ENCODE measurements at regions not wholly inside any gene's neighbourhood (a gene's known extent, or its start where the extent isn't known, plus 50 kb on each side); places are given as distances from the start of the nearest gene placed in this dataset.

- intact Hi-C loops (cut with micrococcal nuclease), result no loop called here
- Histone ChIP-seq H3K4me3 (replicated peaks in 1 of 3; ENCODE audit: low read depth in 2 of 3, low read length in 3 of 3) (no peak overlapping the region), H3K4me2 (replicated peaks; ENCODE audit: extremely low read depth, low read length, poor library complexity, severe bottlenecking) (no peak overlapping the region), H3K79me2 (ENCODE audit: insufficient read depth, low read length) (no peaks in the 10 kb centered on the region), H4K20me1 (ENCODE audit: insufficient read depth, low read length) (no peaks in the 10 kb centered on the region), H2AFZ (ENCODE audit: insufficient read depth, low read depth, low read length, poor library complexity, severe bottlenecking) (no peak overlapping the region), H3K9ac (ENCODE audit: insufficient read depth, low read length, poor library complexity, severe bottlenecking) (no peak overlapping the region), H3K4me1 (ENCODE audit: control insufficient read depth in 1 of 2, insufficient read depth in 2 of 2, low read length in 2 of 2) (no peaks in the 10 kb centered on the region), H3K36me3 (replicated peaks in 1 of 2; ENCODE audit: control insufficient read depth in 1 of 2, insufficient read depth in 2 of 2, low read length in 2 of 2) (no peaks in the 10 kb centered on the region), H3K27ac (ENCODE audit: low read depth in 1 of 2, low read length in 2 of 2) (no peak overlapping the region), H3K9me3 (replicated peaks in 1 of 2; ENCODE audit: control insufficient read depth in 1 of 2, insufficient read depth in 1 of 2, low read length in 2 of 2) (no peaks in the 10 kb centered on the region), H3K27me3 (ENCODE audit: control insufficient read depth in 2 of 2, insufficient read depth in 2 of 2, low read length in 2 of 2) (no peaks in the 10 kb centered on the region)
- TF ChIP-seq CTCF (IDR thresholded peaks at IDR 0.05), result no peak
- WGBS (ENCODE audit: insufficient coverage), result 78% methylated on average over 1 of the region's 2 CpGs
- DNase-seq, result no peak
- no peaks in the 10 kb centered on the region for H3K9me3 Mint-ChIP-seq
- no peaks in the 10 kb centered on the region for H3K4me1 Mint-ChIP-seq
- no peak overlapping the region for H3K27ac Mint-ChIP-seq
- H3K36me3 Mint-ChIP-seq, result no peaks in the 10 kb centered on the region
- H3K27me3 Mint-ChIP-seq (ENCODE audit: low read depth in 3 of 3), result peaks cover 0 to 4% (median 2%) of the 10 kb centered on the region in 3 donors
- no peak overlapping the region for H3K4me3 Mint-ChIP-seq
These were observed 479.2 kb upstream of the USP24 start for GRCh38 chr1:55694310-55694801.

- no peak overlapping the region for H3K9ac ChIP-seq (ENCODE audit: insufficient read depth, low read length, poor library complexity, severe bottlenecking)
- H3K27me3 ChIP-seq (ENCODE audit: control insufficient read depth in 2 of 2, insufficient read depth in 2 of 2, low read length in 2 of 2), result no peaks in the 10 kb centered on the region
- no peak overlapping the region for H3K4me2 ChIP-seq (replicated peaks; ENCODE audit: extremely low read depth, low read length, poor library complexity, severe bottlenecking)
- no peak overlapping the region for H3K27ac ChIP-seq (ENCODE audit: low read depth in 1 of 2, low read length in 2 of 2)
- no peaks in the 10 kb centered on the region for H3K9me3 ChIP-seq (replicated peaks in 1 of 2; ENCODE audit: control insufficient read depth in 1 of 2, insufficient read depth in 1 of 2, low read length in 2 of 2)
- H3K36me3 ChIP-seq (replicated peaks in 1 of 2; ENCODE audit: control insufficient read depth in 1 of 2, insufficient read depth in 2 of 2, low read length in 2 of 2), result no peaks in the 10 kb centered on the region
- no peak overlapping the region for H3K4me3 ChIP-seq (replicated peaks in 1 of 3; ENCODE audit: low read depth in 2 of 3, low read length in 3 of 3)
- no peaks in the 10 kb centered on the region for H4K20me1 ChIP-seq (ENCODE audit: insufficient read depth, low read length)
- Mint-ChIP-seq H3K4me3 (no peak overlapping the region), H3K4me1 (no peaks in the 10 kb centered on the region), H3K27ac (no peak overlapping the region), H3K36me3 (no peaks in the 10 kb centered on the region), H3K9me3 (no peaks in the 10 kb centered on the region), H3K27me3 (ENCODE audit: low read depth in 3 of 3) (peaks cover 0 to 2% (median 1%) of the 10 kb centered on the region in 3 donors)
- TF ChIP-seq CTCF (IDR thresholded peaks at IDR 0.05), result no peak
- DNase-seq, result no peak
- intact Hi-C loops (cut with micrococcal nuclease), result no loop called here
- no peaks in the 10 kb centered on the region for H3K4me1 ChIP-seq (ENCODE audit: control insufficient read depth in 1 of 2, insufficient read depth in 2 of 2, low read length in 2 of 2)
- no CpG with 5 or more reads among the region's 1 CpG for WGBS (ENCODE audit: insufficient coverage)
- no peak overlapping the region for H2AFZ ChIP-seq (ENCODE audit: insufficient read depth, low read depth, low read length, poor library complexity, severe bottlenecking)
- H3K79me2 ChIP-seq (ENCODE audit: insufficient read depth, low read length), result no peaks in the 10 kb centered on the region
These were observed 477.6 kb upstream of the USP24 start for GRCh38 chr1:55692726-55693125.

Data from CD14-positive monocyte (primary cell).